ENCODE measurements at regions not wholly inside any gene's neighbourhood (a gene's known extent, or its start where the extent isn't known, plus 50 kb on each side); places are given as distances from the start of the nearest gene placed in this dataset.

- Histone ChIP-seq H2AFZ (no peak overlapping the region), H4K20me1 (ENCODE audit: insufficient read depth, poor library complexity, severe bottlenecking) (no peaks in the 10 kb centered on the region), H3K9me3 (ENCODE audit: low read depth) (no peaks in the 10 kb centered on the region), H3K36me3 (replicated peaks; ENCODE audit: insufficient read depth, low read depth) (no peaks in the 10 kb centered on the region), H3K27me3 (no peaks in the 10 kb centered on the region), H3K9me2 (replicated peaks; ENCODE audit: insufficient read depth) (no peaks in the 10 kb centered on the region), H3K4me3 (no peak overlapping the region), H3K27ac (no peak overlapping the region), H3K4me1 (ENCODE audit: insufficient read depth) (no peaks in the 10 kb centered on the region), H3K4me2 (no peak overlapping the region), H3K79me2 (no peaks in the 10 kb centered on the region)
- DNase-seq (ENCODE audit: low spot score): no peak
- 89% methylated on average over 3 of the region's 3 CpGs for WGBS (ENCODE audit: low lambda C conversion rate, missing lambda C conversion rate)
- TF ChIP-seq EZH2 (IDR thresholded peaks at IDR 0.05; ENCODE audit: borderline replicate concordance) (no peak), CTCF (IDR thresholded peaks at IDR 0.05; ENCODE audit: poor library complexity) (no peak), EZH2phosphoT487 (IDR thresholded peaks at IDR 0.05; ENCODE audit: low read depth, severe bottlenecking, unreplicated experiment) (no peak)
These were observed 1294.9 kb upstream of the CITED2 start for GRCh38 chr6:140669321-140669720.

- Histone ChIP-seq H3K79me2 (no peaks in the 10 kb centered on the region), H3K36me3 (replicated peaks; ENCODE audit: insufficient read depth, low read depth) (no peaks in the 10 kb centered on the region), H2AFZ (no peak overlapping the region), H3K4me1 (ENCODE audit: insufficient read depth) (no peaks in the 10 kb centered on the region), H3K9me2 (replicated peaks; ENCODE audit: insufficient read depth) (no peaks in the 10 kb centered on the region), H3K27ac (no peak overlapping the region), H4K20me1 (ENCODE audit: insufficient read depth, poor library complexity, severe bottlenecking) (no peaks in the 10 kb centered on the region), H3K4me2 (no peak overlapping the region), H3K9me3 (ENCODE audit: low read depth) (no peaks in the 10 kb centered on the region), H3K27me3 (no peaks in the 10 kb centered on the region), H3K4me3 (no peak overlapping the region)
- WGBS (ENCODE audit: low lambda C conversion rate, missing lambda C conversion rate): 99% methylated on average over 2 of the region's 2 CpGs
- no peak for TF ChIP-seq CTCF (IDR thresholded peaks at IDR 0.05; ENCODE audit: poor library complexity)
- TF ChIP-seq EZH2phosphoT487 (IDR thresholded peaks at IDR 0.05; ENCODE audit: low read depth, severe bottlenecking, unreplicated experiment): no peak
- no peak for TF ChIP-seq EZH2 (IDR thresholded peaks at IDR 0.05; ENCODE audit: borderline replicate concordance)
- no peak for DNase-seq (ENCODE audit: low spot score)
These were observed 1289.3 kb upstream of the CITED2 start for GRCh38 chr6:140663772-140664171.

- Histone ChIP-seq H3K27me3 (no peaks in the 10 kb centered on the region), H4K20me1 (ENCODE audit: insufficient read depth, poor library complexity, severe bottlenecking) (no peaks in the 10 kb centered on the region), H3K9me3 (ENCODE audit: low read depth) (no peaks in the 10 kb centered on the region), H3K79me2 (no peaks in the 10 kb centered on the region), H2AFZ (no peak overlapping the region), H3K4me1 (ENCODE audit: insufficient read depth) (no peaks in the 10 kb centered on the region), H3K36me3 (replicated peaks; ENCODE audit: insufficient read depth, low read depth) (no peaks in the 10 kb centered on the region), H3K27ac (no peak overlapping the region), H3K9me2 (replicated peaks; ENCODE audit: insufficient read depth) (no peaks in the 10 kb centered on the region), H3K4me2 (no peak overlapping the region), H3K4me3 (no peak overlapping the region)
- 92% methylated on average over 2 of the region's 2 CpGs for WGBS (ENCODE audit: low lambda C conversion rate, missing lambda C conversion rate)
- TF ChIP-seq CTCF (IDR thresholded peaks at IDR 0.05; ENCODE audit: poor library complexity): no peak
- TF ChIP-seq EZH2 (IDR thresholded peaks at IDR 0.05; ENCODE audit: borderline replicate concordance): no peak
- TF ChIP-seq EZH2phosphoT487 (IDR thresholded peaks at IDR 0.05; ENCODE audit: low read depth, severe bottlenecking, unreplicated experiment): no peak
- no peak for DNase-seq (ENCODE audit: low spot score)
These were observed 1288.6 kb upstream of the CITED2 start for GRCh38 chr6:140663094-140663493.

- no peak overlapping the region for H3K4me3 ChIP-seq
- no peak for TF ChIP-seq EZH2 (IDR thresholded peaks at IDR 0.05; ENCODE audit: borderline replicate concordance)
- no peak for TF ChIP-seq EZH2phosphoT487 (IDR thresholded peaks at IDR 0.05; ENCODE audit: low read depth, severe bottlenecking, unreplicated experiment)
- no peak for TF ChIP-seq CTCF (IDR thresholded peaks at IDR 0.05; ENCODE audit: poor library complexity)
- no peak overlapping the region for H2AFZ ChIP-seq
- no peaks in the 10 kb centered on the region for H3K9me3 ChIP-seq (ENCODE audit: low read depth)
- DNase-seq (ENCODE audit: low spot score): no peak
- H3K27me3 ChIP-seq: no peaks in the 10 kb centered on the region
- H4K20me1 ChIP-seq (ENCODE audit: insufficient read depth, poor library complexity, severe bottlenecking): no peaks in the 10 kb centered on the region
- no peaks in the 10 kb centered on the region for H3K4me1 ChIP-seq (ENCODE audit: insufficient read depth)
- no peaks in the 10 kb centered on the region for H3K79me2 ChIP-seq
- H3K36me3 ChIP-seq (replicated peaks; ENCODE audit: insufficient read depth, low read depth): no peaks in the 10 kb centered on the region
- H3K27ac ChIP-seq: no peak overlapping the region
- no peaks in the 10 kb centered on the region for H3K9me2 ChIP-seq (replicated peaks; ENCODE audit: insufficient read depth)
- 90% methylated on average over 3 of the region's 3 CpGs for WGBS (ENCODE audit: low lambda C conversion rate, missing lambda C conversion rate)
- H3K4me2 ChIP-seq: no peak overlapping the region
These were observed 1287.2 kb upstream of the CITED2 start for GRCh38 chr6:140661691-140662090.

Data from hepatocyte (in vitro differentiated cells).